ENCODE measurements at regions not wholly inside any gene's neighbourhood (a gene's known extent, or its start where the extent isn't known, plus 50 kb on each side); places are given as distances from the start of the nearest gene placed in this dataset.
A peak's percentile ranks its signal among the peaks of the same experiment; 100 is the strongest.

- no peak for DNase-seq
Observed at GRCh38 chr2:225112362-225113126, 70.3 kb upstream of the DOCK10 start.

GRCh38 chr2:225108805-225109204 is 66.5 kb upstream of the DOCK10 start:
- DNase-seq, result no peak
- no peak for TF ChIP-seq POLR2A (IDR thresholded peaks at IDR 0.05; ENCODE audit: low read length)
- TF ChIP-seq GATA1 (IDR thresholded peaks at IDR 0.05; ENCODE audit: low read depth, low read length), result no peak

More at GRCh38 chr2:225112362-225113126, 70.3 kb upstream of the DOCK10 start:
- TF ChIP-seq POLR2A (IDR thresholded peaks at IDR 0.05; ENCODE audit: low read length) (no peak), GATA1 (IDR thresholded peaks at IDR 0.05; ENCODE audit: low read depth, low read length) (no peak)

GRCh38 chr2:225104971-225105370 is 62.7 kb upstream of the DOCK10 start:
- no peak for DNase-seq
- TF ChIP-seq POLR2A (IDR thresholded peaks at IDR 0.05; ENCODE audit: low read length) (no peak), GATA1 (IDR thresholded peaks at IDR 0.05; ENCODE audit: low read depth, low read length) (no peak)

DNA sequence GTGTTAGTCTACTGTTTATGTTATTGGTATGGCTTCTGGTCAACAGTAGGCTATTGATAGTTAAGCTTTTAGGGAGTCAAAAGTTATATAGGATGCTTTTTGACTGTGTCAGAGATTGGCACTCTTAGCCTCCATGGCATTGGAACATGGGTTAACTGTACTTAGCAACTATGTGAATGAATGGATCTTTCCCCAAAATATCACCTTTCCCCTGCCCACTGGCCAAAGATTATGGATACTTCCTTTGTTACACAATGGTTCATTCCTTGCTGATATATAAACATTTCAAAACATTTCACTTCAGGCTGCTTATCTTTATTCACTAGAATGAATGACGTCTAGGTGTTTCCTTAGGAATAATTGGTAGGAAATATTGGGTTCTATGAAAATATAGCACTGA is 62.1 kb upstream of the DOCK10 start:
- no peak for DNase-seq
- TF ChIP-seq POLR2A (IDR thresholded peaks at IDR 0.05; ENCODE audit: low read length) (no peak), GATA1 (IDR thresholded peaks at IDR 0.05; ENCODE audit: low read depth, low read length) (no peak)

DNA sequence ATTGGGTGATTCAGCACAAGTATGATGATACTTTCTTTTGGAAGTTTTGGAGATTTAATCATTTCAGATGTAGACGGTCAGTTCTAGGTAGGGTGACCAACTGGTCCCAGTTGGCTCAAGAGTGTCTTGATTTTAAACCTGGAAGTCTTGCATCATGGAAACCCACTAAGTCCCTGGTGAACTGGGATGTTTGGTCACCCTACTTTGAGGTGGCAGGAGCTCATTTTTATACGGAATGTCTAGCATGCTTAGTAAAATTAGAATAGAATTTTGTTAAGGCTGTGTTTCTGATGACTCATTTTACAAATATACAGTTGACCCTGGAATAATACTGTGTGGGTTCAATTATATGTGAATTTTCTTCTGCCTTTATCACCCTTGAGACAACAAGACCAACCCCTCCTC is 61.5 kb upstream of the DOCK10 start:
- no peak for DNase-seq
- no peak for TF ChIP-seq GATA1 (IDR thresholded peaks at IDR 0.05; ENCODE audit: low read depth, low read length)
- no peak for TF ChIP-seq POLR2A (IDR thresholded peaks at IDR 0.05; ENCODE audit: low read length)

DNA sequence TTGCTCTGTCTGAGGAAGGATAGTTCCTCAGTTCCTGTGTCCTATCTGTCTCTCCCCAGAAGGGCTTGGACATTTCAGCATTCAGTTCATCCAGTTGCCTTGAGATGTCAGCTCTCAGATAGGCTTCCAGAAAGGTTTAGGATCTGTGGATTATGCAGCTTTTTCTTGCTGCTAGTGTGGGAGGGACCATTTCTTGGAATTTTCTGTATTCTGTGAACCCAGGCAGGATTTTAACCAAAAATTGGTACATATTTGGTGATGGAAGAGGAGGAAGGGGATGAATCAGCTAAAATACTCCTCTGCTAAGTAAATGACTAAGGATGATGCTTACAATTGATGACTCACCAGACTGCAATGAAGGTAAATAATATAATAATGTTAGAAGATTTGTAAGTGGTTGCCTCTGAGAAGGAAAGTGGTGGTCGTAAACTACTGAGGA is 58.6 kb upstream of the DOCK10 start:
- no peak for TF ChIP-seq GATA1 (IDR thresholded peaks at IDR 0.05; ENCODE audit: low read depth, low read length)
- TF ChIP-seq POLR2A (IDR thresholded peaks at IDR 0.05; ENCODE audit: low read length), result no peak
- peak in 1 of 2 experiments; percentile 5 for DNase-seq

- no peak for DNase-seq
- TF ChIP-seq GATA1 (IDR thresholded peaks at IDR 0.05; ENCODE audit: low read depth, low read length), result no peak
- TF ChIP-seq POLR2A (IDR thresholded peaks at IDR 0.05; ENCODE audit: low read length), result no peak
Observed at GRCh38 chr2:225100269-225100668, 58.0 kb upstream of the DOCK10 start.

DNA sequence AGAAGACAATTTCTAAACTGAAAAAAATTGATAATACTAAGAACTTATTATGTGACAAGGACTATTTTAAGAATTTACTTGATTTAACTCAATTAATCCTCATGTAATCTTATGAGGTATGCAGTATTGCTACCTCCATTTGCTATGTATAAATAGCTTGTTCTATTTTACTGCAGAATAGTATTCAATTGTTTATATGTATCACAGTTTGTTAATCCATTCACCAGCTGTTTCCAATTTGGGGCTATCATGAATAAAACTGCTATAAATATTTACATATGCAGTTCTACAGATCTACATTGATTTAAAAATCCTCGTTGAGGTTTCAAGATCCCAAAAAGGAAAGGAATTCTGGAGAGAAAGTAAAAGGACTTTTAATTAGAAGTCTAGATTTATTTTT is 54.8 kb upstream of the DOCK10 start:
- no peak for TF ChIP-seq GATA1 (IDR thresholded peaks at IDR 0.05; ENCODE audit: low read depth, low read length)
- TF ChIP-seq POLR2A (IDR thresholded peaks at IDR 0.05; ENCODE audit: low read length), result no peak
- DNase-seq, result no peak
